ENCODE measurements at regions not wholly inside any gene's neighbourhood (a gene's known extent, or its start where the extent isn't known, plus 50 kb on each side); places are given as distances from the start of the nearest gene placed in this dataset.
"Not testable (repeated sequence)": the region's sequence is repeated elsewhere in the genome, so short reads cannot be mapped to it uniquely, and the experiment has no call there.

GRCh38 chr13:31587698-31588266 is 151.5 kb upstream of the RXFP2 start:
- peaks cover 14% of the 10 kb centered on the region; the same call in 1 of the 2 replicates for H3K9me3 ChIP-seq (ENCODE audit: control insufficient read depth, insufficient read depth, low read length)
- H3K36me3 ChIP-seq (ENCODE audit: insufficient read depth, low read length), result no peaks in the 10 kb centered on the region
- 0 out of 2 replicates have a peak, but pooled peaks cover 4% of the 10 kb centered on the region for H3K4me1 ChIP-seq (ENCODE audit: insufficient read depth, low read length)
- H3K9ac ChIP-seq (ENCODE audit: low read depth, low read length), result no peak overlapping the region

GRCh38 chr13:31588316-31588715 is 151.0 kb upstream of the RXFP2 start:
- Histone ChIP-seq H3K9me3 (ENCODE audit: control insufficient read depth, insufficient read depth, low read length) (peaks cover 14% of the 10 kb centered on the region; the same call in 1 of the 2 replicates), H3K4me1 (ENCODE audit: insufficient read depth, low read length) (0 out of 2 replicates have a peak, but pooled peaks cover 4% of the 10 kb centered on the region), H3K9ac (ENCODE audit: low read depth, low read length) (no peak overlapping the region), H3K36me3 (ENCODE audit: insufficient read depth, low read length) (no peaks in the 10 kb centered on the region)

- Histone ChIP-seq H3K4me1 (ENCODE audit: insufficient read depth, low read length) (0 out of 2 replicates have a peak, but pooled peaks cover 4% of the 10 kb centered on the region), H3K36me3 (ENCODE audit: insufficient read depth, low read length) (no peaks in the 10 kb centered on the region), H3K9me3 (ENCODE audit: control insufficient read depth, insufficient read depth, low read length) (peaks cover 14% of the 10 kb centered on the region; the same call in 1 of the 2 replicates), H3K9ac (ENCODE audit: low read depth, low read length) (no peak overlapping the region)
Measured at GRCh38 chr13:31588893-31589292, 150.4 kb upstream of the RXFP2 start.

- Histone ChIP-seq H3K9ac (ENCODE audit: low read depth, low read length) (no peak overlapping the region), H3K36me3 (ENCODE audit: insufficient read depth, low read length) (no peaks in the 10 kb centered on the region), H3K9me3 (ENCODE audit: control insufficient read depth, insufficient read depth, low read length) (no peaks in the 10 kb centered on the region), H3K4me1 (ENCODE audit: insufficient read depth, low read length) (0 out of 2 replicates have a peak, but pooled peaks cover 4% of the 10 kb centered on the region)
Measured at GRCh38 chr13:31591642-31592233, 147.6 kb upstream of the RXFP2 start.

GRCh38 chr13:31594056-31594455 is 145.3 kb upstream of the RXFP2 start:
- no peaks in the 10 kb centered on the region for H3K36me3 ChIP-seq (ENCODE audit: insufficient read depth, low read length)
- H3K9ac ChIP-seq (ENCODE audit: low read depth, low read length), result no peak overlapping the region
- 0 out of 2 replicates have a peak, but pooled peaks cover 4% of the 10 kb centered on the region for H3K4me1 ChIP-seq (ENCODE audit: insufficient read depth, low read length)
- H3K9me3 ChIP-seq (ENCODE audit: control insufficient read depth, insufficient read depth, low read length), result no peaks in the 10 kb centered on the region

GRCh38 chr13:31595563-31595962 is 143.8 kb upstream of the RXFP2 start:
- H3K4me1 ChIP-seq (ENCODE audit: insufficient read depth, low read length), result 0 out of 2 replicates have a peak, but pooled peaks cover 4% of the 10 kb centered on the region
- no peak overlapping the region for H3K9ac ChIP-seq (ENCODE audit: low read depth, low read length)
- H3K9me3 ChIP-seq (ENCODE audit: control insufficient read depth, insufficient read depth, low read length), result no peaks in the 10 kb centered on the region
- no peaks in the 10 kb centered on the region for H3K36me3 ChIP-seq (ENCODE audit: insufficient read depth, low read length)

- Histone ChIP-seq H3K4me1 (ENCODE audit: insufficient read depth, low read length) (no peaks in the 10 kb centered on the region), H3K9ac (ENCODE audit: low read depth, low read length) (no peak overlapping the region), H3K36me3 (ENCODE audit: insufficient read depth, low read length) (no peaks in the 10 kb centered on the region), H3K9me3 (ENCODE audit: control insufficient read depth, insufficient read depth, low read length) (no peaks in the 10 kb centered on the region)
Measured at GRCh38 chr13:31598990-31599389, 140.3 kb upstream of the RXFP2 start.

- no peaks in the 10 kb centered on the region for H3K36me3 ChIP-seq (ENCODE audit: insufficient read depth, low read length)
- H3K9ac ChIP-seq (ENCODE audit: low read depth, low read length), result no peak overlapping the region
- H3K4me1 ChIP-seq (ENCODE audit: insufficient read depth, low read length), result peaks cover 4% of the 10 kb centered on the region; the same call in 1 of the 2 replicates
- no peaks in the 10 kb centered on the region for H3K9me3 ChIP-seq (ENCODE audit: control insufficient read depth, insufficient read depth, low read length)
Measured at GRCh38 chr13:31605076-31605860, 134.1 kb upstream of the RXFP2 start.

- not testable (repeated sequence) for H3K9ac ChIP-seq (ENCODE audit: low read depth, low read length); H3K4me1 ChIP-seq (ENCODE audit: insufficient read depth, low read length); H3K9me3 ChIP-seq (ENCODE audit: control insufficient read depth, insufficient read depth, low read length); H3K36me3 ChIP-seq (ENCODE audit: insufficient read depth, low read length)
Measured at GRCh38 chr13:31607531-31607930, 131.8 kb upstream of the RXFP2 start.

GRCh38 chr13:31608780-31609179 is 130.5 kb upstream of the RXFP2 start:
- H3K36me3 ChIP-seq (ENCODE audit: insufficient read depth, low read length); H3K9me3 ChIP-seq (ENCODE audit: control insufficient read depth, insufficient read depth, low read length); H3K9ac ChIP-seq (ENCODE audit: low read depth, low read length); H3K4me1 ChIP-seq (ENCODE audit: insufficient read depth, low read length): not testable (repeated sequence)

- H3K36me3 ChIP-seq (ENCODE audit: insufficient read depth, low read length), result no peaks in the 10 kb centered on the region; the same call in 1 of the 2 replicates
- H3K9ac ChIP-seq (ENCODE audit: low read depth, low read length), result no peak overlapping the region
- H3K9me3 ChIP-seq (ENCODE audit: control insufficient read depth, insufficient read depth, low read length), result 0 out of 2 replicates have a peak, but pooled peaks cover 2% of the 10 kb centered on the region
- peaks cover 4% of the 10 kb centered on the region; the same call in 1 of the 2 replicates for H3K4me1 ChIP-seq (ENCODE audit: insufficient read depth, low read length)
Measured at GRCh38 chr13:31610270-31610998, 128.9 kb upstream of the RXFP2 start.

- Histone ChIP-seq H3K9ac (ENCODE audit: low read depth, low read length) (no peak overlapping the region), H3K36me3 (ENCODE audit: insufficient read depth, low read length) (no peaks in the 10 kb centered on the region; the same call in 1 of the 2 replicates), H3K4me1 (ENCODE audit: insufficient read depth, low read length) (peaks cover 4% of the 10 kb centered on the region; the same call in 1 of the 2 replicates), H3K9me3 (ENCODE audit: control insufficient read depth, insufficient read depth, low read length) (0 out of 2 replicates have a peak, but pooled peaks cover 2% of the 10 kb centered on the region)
Measured at GRCh38 chr13:31611214-31611613, 128.1 kb upstream of the RXFP2 start.

- Histone ChIP-seq H3K4me1 (ENCODE audit: insufficient read depth, low read length) (no peaks in the 10 kb centered on the region), H3K9ac (ENCODE audit: low read depth, low read length) (no peak overlapping the region), H3K36me3 (ENCODE audit: insufficient read depth, low read length) (no peaks in the 10 kb centered on the region; the same call in 1 of the 2 replicates), H3K9me3 (ENCODE audit: control insufficient read depth, insufficient read depth, low read length) (0 out of 2 replicates have a peak, but pooled peaks cover 2% of the 10 kb centered on the region)
Measured at GRCh38 chr13:31614073-31614472, 125.3 kb upstream of the RXFP2 start.

- H3K36me3 ChIP-seq (ENCODE audit: insufficient read depth, low read length), result no peaks in the 10 kb centered on the region; the same call in 1 of the 2 replicates
- H3K9ac ChIP-seq (ENCODE audit: low read depth, low read length), result no peak overlapping the region
Measured at GRCh38 chr13:31614704-31615103, 124.6 kb upstream of the RXFP2 start.

More at GRCh38 chr13:31614704-31615103, 124.6 kb upstream of the RXFP2 start:
- no peaks in the 10 kb centered on the region for H3K4me1 ChIP-seq (ENCODE audit: insufficient read depth, low read length)
- H3K9me3 ChIP-seq (ENCODE audit: control insufficient read depth, insufficient read depth, low read length), result 0 out of 2 replicates have a peak, but pooled peaks cover 2% of the 10 kb centered on the region
